HG03575 (cell line): ENCODE measurements at regions not wholly inside any gene's neighbourhood (a gene's known extent, or its start where the extent isn't known, plus 50 kb on each side); places are given as distances from the start of the nearest gene placed in this dataset.
"Not testable (repeated sequence)": the region's sequence is repeated elsewhere in the genome, so short reads cannot be mapped to it uniquely, and the experiment has no call there.

Experiments
- ATAC-seq: cut with Tn5 transposase; IDR thresholded peaks from one replicate; pipeline ENCODE4 v1.9.1; 2021; ENCODE audit not compliant: unreplicated experiment, insufficient number of reproducible peaks, low FRiP score; ENCODE audit errors: extremely low read depth

GRCh38 chrX:122344816-122345215, 839.3 kb upstream of the GRIA3 start:
- no peak for ATAC-seq

DNA sequence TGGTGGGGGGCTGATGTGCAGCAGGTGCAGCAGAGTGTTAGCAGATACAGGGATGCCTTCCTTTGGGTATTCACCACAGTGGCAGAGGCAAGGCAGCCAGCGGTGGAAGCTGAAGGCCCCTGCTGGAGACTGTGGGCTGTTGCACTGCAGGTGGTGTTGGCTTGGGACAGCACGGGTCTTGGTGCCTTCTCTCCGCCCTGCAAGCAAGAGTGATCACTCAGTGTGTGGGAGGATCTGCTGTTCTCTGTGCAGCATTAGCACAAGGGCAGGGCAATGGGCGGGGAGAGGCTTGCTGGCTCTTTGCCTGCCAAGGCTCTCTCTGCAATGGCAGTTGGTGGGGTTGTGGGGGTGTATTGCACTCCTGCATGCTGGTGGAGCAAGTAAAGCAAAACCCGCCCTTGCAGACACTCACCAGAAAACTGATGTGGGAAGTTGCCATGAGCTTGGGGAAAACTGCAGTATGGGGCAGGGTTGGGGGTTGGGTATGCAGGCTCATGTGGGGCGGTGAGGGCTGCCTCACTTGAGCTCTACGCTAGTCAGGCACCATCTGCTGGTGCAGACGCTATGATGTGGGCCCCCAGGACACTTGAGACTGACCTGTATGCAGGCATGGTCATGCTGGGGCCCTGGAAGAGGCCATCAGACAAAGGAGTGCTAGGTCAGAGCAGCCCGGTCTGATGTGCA, 820.8 kb upstream of the GRIA3 start:
- ATAC-seq, result no peak

DNA sequence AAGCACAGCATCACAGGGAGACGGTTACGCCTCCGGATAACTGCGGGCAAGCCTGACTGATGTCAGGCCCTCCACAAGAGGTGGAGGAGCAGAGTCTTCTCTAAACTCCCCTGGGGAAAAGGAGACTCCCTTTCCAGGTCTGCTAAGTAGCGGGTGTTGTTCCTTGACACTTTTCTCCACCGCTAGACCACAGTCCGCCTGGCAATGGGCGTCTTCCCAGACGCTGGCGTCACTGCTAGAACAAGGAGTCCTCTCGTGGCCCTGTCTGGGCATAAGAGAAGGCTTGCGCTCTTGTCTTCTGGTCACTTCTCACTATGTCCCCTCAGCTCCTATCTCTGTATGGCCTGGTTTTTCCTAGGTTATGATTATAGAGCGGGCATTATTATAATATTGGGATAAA, 808.5 kb upstream of the GRIA3 start:
- not testable (repeated sequence) for ATAC-seq

DNA sequence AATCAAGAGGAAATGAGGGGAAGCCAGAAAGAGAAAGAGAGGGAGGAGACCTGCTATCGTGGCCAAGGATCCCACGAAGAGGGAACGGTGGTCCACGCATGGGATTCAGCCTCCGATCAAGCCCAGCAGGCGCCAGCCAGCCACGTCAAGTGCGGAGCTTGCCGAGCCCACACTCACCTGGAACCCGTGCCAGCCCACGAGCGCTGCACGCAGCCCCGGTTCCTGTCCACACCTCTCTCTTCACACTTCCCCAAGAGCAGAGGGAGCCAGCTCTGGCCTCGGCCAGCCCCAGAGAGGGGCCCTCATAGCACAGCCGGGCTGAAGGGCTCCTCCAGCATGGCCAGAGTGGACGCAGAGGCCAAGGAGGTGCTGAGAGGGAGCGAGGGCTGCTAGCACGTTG, 795.1 kb upstream of the GRIA3 start:
- ATAC-seq, result no peak

- ATAC-seq, result no peak
Measured at GRCh38 chrX:122418758-122419157, 765.3 kb upstream of the GRIA3 start.

DNA sequence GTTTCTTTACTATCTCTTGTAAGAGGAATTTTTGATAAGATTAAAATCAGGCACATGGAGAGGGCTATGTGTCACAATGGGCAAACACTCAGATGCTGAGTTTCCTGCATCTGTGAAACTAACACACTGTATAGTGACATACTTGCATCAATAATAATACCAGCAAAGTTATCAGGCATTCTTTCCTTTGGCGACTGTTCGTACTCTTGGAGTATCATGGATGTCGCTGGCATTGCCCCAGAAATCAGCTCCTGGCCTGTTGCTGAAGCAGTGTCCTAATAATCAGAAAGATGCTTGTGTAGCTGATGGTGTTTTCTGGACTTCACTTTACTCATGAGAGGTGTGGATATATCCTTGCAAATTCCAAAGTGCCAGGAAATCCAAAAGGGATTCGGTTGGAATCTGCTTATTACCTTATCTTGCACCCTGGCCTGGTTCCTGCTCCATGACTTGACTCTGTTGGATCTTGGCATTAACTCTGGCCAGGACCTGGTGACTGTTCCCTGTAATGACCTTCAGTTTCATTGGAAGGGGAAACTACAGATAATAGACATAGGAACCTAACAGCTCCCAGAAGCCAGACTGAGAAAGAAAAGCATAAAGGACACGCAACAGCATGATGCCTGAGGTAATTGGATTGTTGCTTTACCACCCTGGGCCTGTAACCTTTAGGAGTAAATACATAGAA, 762.5 kb upstream of the GRIA3 start:
- ATAC-seq, result no peak

GRCh38 chrX:122422547-122422946, 761.5 kb upstream of the GRIA3 start:
- ATAC-seq, result no peak

DNA sequence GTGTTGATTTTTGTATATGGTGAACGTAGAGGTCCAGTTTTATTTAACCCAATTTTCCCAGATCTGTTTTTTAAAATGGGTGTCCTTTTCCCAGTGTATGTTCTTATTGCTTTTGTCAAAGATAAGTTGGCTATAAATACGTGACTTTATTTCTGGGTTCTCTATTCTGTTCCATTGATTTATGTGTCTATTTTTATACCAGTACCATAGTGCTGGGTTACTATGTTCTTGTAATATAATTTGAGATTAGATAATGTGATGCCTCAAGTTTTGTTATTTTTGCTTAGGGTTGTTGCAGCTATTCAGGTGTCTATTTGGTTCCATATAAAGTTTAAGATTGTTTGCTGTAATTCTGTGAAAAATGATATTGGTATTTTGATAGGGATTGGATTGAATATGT, 749.1 kb upstream of the GRIA3 start:
- ATAC-seq, result no peak

DNA sequence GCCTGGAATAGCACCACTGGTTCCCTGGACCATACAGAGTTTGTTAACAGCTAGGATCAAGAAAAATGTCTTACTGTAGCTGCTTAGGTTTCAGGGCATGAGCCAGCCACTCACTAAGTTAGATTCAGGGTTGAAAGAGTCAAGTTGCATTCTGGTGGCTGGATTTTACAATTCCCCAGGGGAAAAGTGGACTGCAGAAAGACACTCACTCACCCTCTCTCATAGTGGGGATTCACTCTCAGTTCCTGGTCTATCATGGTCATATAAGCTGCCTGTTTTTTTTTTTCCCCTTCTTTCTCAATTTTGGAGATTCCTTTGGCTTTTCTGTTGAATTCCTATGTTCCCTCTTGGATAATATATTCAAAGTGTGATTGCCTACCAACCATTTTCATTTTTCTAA, 744.2 kb upstream of the GRIA3 start:
- no peak for ATAC-seq

DNA sequence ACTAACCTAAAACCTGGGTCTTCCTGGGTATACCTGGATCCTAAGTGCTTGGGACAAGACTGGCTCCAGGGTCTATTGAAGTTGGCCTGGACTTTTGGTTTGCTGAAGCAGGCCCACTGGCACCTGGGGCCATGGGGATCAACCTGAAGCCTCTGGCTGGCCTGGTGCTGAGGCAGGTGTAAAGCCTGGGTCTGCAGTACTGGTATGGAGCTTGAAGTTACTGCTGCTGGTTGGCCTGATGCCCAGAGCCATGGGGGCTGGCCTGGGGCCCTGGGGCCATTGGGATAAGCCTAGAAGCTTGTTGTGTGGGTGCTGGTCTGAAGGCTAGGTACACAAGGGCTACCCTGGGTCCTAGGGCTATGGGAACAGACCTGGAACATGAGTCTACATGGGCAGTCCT, 743.2 kb upstream of the GRIA3 start:
- no peak for ATAC-seq

GRCh38 chrX:122441451-122441850, 742.6 kb upstream of the GRIA3 start:
- no peak for ATAC-seq

- no peak for ATAC-seq
Measured at GRCh38 chrX:122445466-122445865, 738.6 kb upstream of the GRIA3 start.

DNA sequence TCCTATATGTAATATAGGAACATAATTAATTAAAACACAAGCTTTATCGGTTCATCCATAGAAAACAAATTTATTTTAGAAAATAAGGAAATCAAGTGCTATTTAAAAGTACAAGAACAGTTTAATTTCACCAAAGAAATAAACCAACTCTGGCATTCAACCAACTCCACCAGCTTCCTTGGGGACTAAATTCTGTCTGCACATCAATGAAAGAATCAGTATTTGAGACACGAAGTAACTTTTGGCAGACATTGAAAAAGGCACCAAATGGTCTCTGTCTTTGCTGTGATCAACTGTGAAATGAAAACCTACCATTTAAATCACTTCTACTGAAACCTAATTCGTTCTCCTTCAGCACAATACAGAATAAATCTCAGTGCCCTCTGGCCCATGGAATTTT, 719.7 kb upstream of the GRIA3 start:
- ATAC-seq, result no peak

DNA sequence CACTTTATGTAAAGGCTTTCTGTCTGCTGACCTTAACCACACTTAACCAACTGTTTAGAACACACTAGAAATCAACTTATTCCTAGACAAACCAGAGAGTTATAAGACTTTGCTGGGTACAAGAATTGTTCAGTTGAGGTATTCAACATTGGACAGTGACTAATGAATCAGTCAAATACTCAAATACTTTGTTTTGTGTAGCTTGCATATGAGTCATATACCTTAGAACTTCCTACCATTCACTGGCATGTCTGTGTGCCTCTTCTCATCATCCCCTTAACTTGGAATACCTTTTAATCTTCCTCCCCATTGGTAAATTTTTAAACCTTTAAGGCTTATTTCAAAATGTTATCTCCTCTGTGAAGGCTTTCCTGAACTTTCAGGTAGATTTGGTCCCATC, 708.8 kb upstream of the GRIA3 start:
- ATAC-seq, result no peak

- no peak for ATAC-seq
Measured at GRCh38 chrX:122500556-122500955, 683.5 kb upstream of the GRIA3 start.

GRCh38 chrX:122501652-122502051, 682.4 kb upstream of the GRIA3 start:
- ATAC-seq, result no peak

- no peak for ATAC-seq
Measured at GRCh38 chrX:122504026-122504425, 680.1 kb upstream of the GRIA3 start.

DNA sequence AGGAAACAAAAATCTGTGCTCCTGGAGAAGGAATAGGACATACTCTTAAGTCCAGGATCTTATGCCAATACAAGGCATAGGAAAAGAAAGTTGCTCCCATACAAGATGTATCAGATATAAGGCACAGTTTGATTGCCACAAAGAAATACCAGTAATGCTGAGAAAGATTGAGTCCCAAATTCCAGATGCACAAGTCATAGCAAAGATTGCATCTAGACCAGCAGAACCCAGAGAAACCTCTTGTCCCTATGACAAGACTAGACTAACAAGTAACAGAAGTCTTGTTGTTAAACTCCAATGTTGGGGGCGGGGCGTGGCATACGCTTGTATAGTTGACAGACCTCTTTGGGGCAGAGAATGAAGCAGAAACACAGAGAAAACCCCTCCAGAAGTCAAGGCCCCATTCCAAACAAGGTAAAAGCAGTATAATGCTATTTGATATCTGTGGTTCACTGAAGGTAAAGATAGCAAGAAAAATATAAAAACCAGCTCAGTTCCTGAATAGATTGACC, 671.5 kb upstream of the GRIA3 start:
- no peak for ATAC-seq

- no peak for ATAC-seq
Measured at GRCh38 chrX:122517786-122518185, 666.3 kb upstream of the GRIA3 start.

DNA sequence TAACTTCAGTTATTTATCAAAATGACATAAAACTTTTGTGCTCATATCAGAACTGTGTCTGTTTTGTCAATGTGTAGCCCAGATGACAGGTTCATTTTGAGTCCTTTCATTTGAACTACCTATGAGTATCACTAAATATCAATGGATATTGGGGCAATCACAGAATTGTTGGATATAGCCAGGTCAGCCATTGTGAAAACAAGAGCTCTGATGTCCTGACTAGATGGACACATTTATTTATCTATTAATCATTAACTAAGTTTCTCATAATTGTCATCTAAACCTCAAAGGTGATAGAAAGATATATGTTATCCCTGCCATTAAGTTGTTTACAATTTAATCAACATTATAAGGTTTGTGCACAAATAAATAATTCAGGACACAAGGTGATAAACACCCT, 638.3 kb upstream of the GRIA3 start:
- no peak for ATAC-seq

DNA sequence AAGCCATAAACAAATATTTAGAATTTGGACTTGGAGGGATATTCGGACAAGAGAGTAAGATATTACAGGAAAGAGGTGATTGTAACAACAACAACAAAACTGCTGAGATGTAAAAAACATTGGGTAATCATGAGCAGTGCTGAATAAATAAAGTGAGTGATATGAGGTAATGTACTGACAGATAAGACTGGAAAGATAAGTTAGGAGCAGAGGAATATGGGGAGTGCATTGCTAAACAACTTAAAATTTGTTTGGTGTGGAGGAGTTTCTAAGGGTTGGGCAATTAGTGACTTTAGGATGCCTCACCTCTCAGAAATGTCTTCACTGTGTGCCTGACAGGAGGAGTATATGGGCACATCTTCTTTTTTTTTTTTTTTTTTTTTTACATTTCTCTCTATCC, 637.8 kb upstream of the GRIA3 start:
- no peak for ATAC-seq
